Panc1 (cell line): ENCODE measurements at regions not wholly inside any gene's neighbourhood (a gene's known extent, or its start where the extent isn't known, plus 50 kb on each side); places are given as distances from the start of the nearest gene placed in this dataset.

Experiments used
- ATAC-seq: fragments of 200-7000 bp; cut with Tn5 transposase; 2 replicates; pipeline ENCODE4 v1.9.1; 2020; ENCODE audit warnings: mild to moderate bottlenecking, moderate library complexity
- BruUV-seq: library from RNA; stranded (reverse); fragments of 400-500 nt; replicated peaks from 2 replicates; lab custom pipeline; 2021; lab: Mats Ljungman, UMichigan
- CTCF ChIA-PET: fragments of 300-600 bp; sonication (Branson Sonifier 250); formaldehyde crosslinking; loops from one replicate; lab custom pipeline; 2022; ENCODE audit warnings: antibody characterized with exemption; lab: Charles Lee
- POLR2A ChIA-PET: fragments of 300-600 bp; sonication (Branson Sonifier 250); formaldehyde crosslinking; loops from one replicate; lab custom pipeline; 2022; ENCODE audit warnings: antibody characterized with exemption; lab: Charles Lee
- DNase-seq: peaks from one replicate; pipeline ENCODE4 v3.0.0-alpha.2; 2010; ENCODE audit warnings: low read depth, low spot score
- H3K27ac ChIP-seq: 2 replicates; pipeline ENCODE4 v1.5.1; 2011; ENCODE audit warnings: mild to moderate bottlenecking, low read length, inconsistent platforms
- H3K27me3 ChIP-seq: fragments of 200-500 bp; sonication (Bioruptor generic); 2 replicates; pipeline ENCODE4 v1.6.0; 2014; ENCODE audit warnings: low read length, inconsistent platforms; ENCODE audit not compliant: control insufficient read depth, insufficient read depth
- H3K36me3 ChIP-seq: fragments of 200-500 bp; sonication (Bioruptor generic); 2 replicates; pipeline ENCODE4 v1.5.1; 2014; ENCODE audit warnings: inconsistent platforms, mild to moderate bottlenecking, low read length, moderate library complexity; ENCODE audit not compliant: control insufficient read depth, insufficient read depth
- H3K4me1 ChIP-seq: 2 replicates; pipeline ENCODE4 v1.5.1; 2011; ENCODE audit warnings: inconsistent platforms, mild to moderate bottlenecking, low read length, moderate library complexity; ENCODE audit not compliant: control insufficient read depth, insufficient read depth
- H3K4me3 ChIP-seq, 2 experiments: 2 replicates each; pipeline ENCODE4 v1.5.1; 2011 to 2012; ENCODE audit warnings: low read depth in 2 of 2, low read length in 2 of 2, mild to moderate bottlenecking in 2 of 2, inconsistent platforms in 1 of 2, moderate library complexity in 1 of 2
- H3K9me3 ChIP-seq: fragments of 200-500 bp; sonication (Bioruptor generic); 2 replicates; pipeline ENCODE4 v1.5.1; 2014; ENCODE audit warnings: low read depth, mild to moderate bottlenecking, inconsistent platforms, low read length, moderate library complexity; ENCODE audit not compliant: control insufficient read depth, insufficient read depth
- POLR2AphosphoS5 ChIP-seq: IDR thresholded peaks from 2 replicates; pipeline ENCODE4 v1.6.1; 2012; ENCODE audit warnings: mild to moderate bottlenecking, low read depth, low read length, moderate library complexity
- SIN3A ChIP-seq: IDR thresholded peaks from 2 replicates; pipeline ENCODE4 v1.6.1; 2012; ENCODE audit warnings: low read depth, mild to moderate bottlenecking, low read length, moderate library complexity, borderline replicate concordance; ENCODE audit not compliant: insufficient read depth
- TCF7L2 ChIP-seq: IDR thresholded peaks from 2 replicates; pipeline ENCODE4 v1.6.1; 2011; ENCODE audit warnings: mild to moderate bottlenecking, low read depth, low read length, inconsistent platforms
- in situ Hi-C: cut with HindIII; loops from 2 replicates; pipeline ENCODE4 v1.10.0; 2016; ENCODE audit warnings: low sequenced_read_pairs, low pct_unique_long_range_greater_than_20kb
- intact Hi-C: fragments of 100-400 bp; cut with micrococcal nuclease; formaldehyde crosslinking; loops from one replicate; pipeline ENCODE4 v1.10.0; 2022; ENCODE audit not compliant: unreplicated experiment
- TF ChIP-seq, protein P1 (sequence below), 2 experiments: IDR thresholded peaks; 2 replicates each; pipeline ENCODE4 v1.6.1; 2011 to 2012; ENCODE audit warnings: low read depth in 2 of 2, control low read depth in 1 of 2, low read length in 1 of 2, mild to moderate bottlenecking in 1 of 2, moderate library complexity in 1 of 2; ENCODE audit not compliant: insufficient read depth in 1 of 2
- TF ChIP-seq, protein P2 (sequence below): fragments of 450-650 bp; IDR thresholded peaks from 2 replicates; pipeline ENCODE4 v1.5.1; 2017; ENCODE audit warnings: mild to moderate bottlenecking

DNA sequence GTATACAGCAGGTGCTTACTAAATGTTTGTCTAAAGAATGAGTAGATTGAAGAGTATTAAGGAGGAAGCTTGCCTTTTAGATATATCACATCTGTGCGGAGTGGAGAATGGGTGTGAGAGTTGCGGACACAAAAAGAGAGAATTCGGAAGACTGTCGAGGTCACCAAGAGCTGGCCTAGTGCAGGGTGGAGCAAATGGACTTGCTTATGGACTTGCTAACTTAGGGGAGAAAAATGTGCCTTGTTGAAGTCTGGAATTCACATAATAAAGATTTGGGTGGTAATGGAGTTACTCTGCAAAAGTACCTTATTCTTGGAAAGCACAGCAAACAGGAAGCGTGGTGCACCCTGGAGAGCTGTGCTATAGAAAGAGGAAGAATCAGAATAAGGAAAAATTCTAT, 361.7 kb downstream of the PRDM2 start:
- ChIA-PET CTCF (no interaction called here), POLR2A (no interaction called here)
- H3K36me3 ChIP-seq, result no peaks in the 10 kb centered on the region
- no peak overlapping the region for H3K27ac ChIP-seq
- intact Hi-C loops (no loop called here), in situ Hi-C loops (no loop called here)
- DNase-seq, result no peak
- no peak for ATAC-seq
- H3K4me1 ChIP-seq, result no peaks in the 10 kb centered on the region
- no peaks in the 10 kb centered on the region; the same call in 1 of the 2 replicates for H3K27me3 ChIP-seq
- TF ChIP-seq TCF7L2 (no peak), POLR2AphosphoS5 (no peak)
- TF ChIP-seq, protein P1, sequence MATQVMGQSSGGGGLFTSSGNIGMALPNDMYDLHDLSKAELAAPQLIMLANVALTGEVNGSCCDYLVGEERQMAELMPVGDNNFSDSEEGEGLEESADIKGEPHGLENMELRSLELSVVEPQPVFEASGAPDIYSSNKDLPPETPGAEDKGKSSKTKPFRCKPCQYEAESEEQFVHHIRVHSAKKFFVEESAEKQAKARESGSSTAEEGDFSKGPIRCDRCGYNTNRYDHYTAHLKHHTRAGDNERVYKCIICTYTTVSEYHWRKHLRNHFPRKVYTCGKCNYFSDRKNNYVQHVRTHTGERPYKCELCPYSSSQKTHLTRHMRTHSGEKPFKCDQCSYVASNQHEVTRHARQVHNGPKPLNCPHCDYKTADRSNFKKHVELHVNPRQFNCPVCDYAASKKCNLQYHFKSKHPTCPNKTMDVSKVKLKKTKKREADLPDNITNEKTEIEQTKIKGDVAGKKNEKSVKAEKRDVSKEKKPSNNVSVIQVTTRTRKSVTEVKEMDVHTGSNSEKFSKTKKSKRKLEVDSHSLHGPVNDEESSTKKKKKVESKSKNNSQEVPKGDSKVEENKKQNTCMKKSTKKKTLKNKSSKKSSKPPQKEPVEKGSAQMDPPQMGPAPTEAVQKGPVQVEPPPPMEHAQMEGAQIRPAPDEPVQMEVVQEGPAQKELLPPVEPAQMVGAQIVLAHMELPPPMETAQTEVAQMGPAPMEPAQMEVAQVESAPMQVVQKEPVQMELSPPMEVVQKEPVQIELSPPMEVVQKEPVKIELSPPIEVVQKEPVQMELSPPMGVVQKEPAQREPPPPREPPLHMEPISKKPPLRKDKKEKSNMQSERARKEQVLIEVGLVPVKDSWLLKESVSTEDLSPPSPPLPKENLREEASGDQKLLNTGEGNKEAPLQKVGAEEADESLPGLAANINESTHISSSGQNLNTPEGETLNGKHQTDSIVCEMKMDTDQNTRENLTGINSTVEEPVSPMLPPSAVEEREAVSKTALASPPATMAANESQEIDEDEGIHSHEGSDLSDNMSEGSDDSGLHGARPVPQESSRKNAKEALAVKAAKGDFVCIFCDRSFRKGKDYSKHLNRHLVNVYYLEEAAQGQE (IDR thresholded peaks at IDR 0.05; ENCODE audit: insufficient read depth in 1 of 2, low read depth in 2 of 2, low read length in 1 of 2), result no peak
- TF ChIP-seq, protein P2, sequence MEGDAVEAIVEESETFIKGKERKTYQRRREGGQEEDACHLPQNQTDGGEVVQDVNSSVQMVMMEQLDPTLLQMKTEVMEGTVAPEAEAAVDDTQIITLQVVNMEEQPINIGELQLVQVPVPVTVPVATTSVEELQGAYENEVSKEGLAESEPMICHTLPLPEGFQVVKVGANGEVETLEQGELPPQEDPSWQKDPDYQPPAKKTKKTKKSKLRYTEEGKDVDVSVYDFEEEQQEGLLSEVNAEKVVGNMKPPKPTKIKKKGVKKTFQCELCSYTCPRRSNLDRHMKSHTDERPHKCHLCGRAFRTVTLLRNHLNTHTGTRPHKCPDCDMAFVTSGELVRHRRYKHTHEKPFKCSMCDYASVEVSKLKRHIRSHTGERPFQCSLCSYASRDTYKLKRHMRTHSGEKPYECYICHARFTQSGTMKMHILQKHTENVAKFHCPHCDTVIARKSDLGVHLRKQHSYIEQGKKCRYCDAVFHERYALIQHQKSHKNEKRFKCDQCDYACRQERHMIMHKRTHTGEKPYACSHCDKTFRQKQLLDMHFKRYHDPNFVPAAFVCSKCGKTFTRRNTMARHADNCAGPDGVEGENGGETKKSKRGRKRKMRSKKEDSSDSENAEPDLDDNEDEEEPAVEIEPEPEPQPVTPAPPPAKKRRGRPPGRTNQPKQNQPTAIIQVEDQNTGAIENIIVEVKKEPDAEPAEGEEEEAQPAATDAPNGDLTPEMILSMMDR, result no peak
- no peak overlapping the region for H3K4me3 ChIP-seq
- BruUV-seq, result no TSS peak
- H3K9me3 ChIP-seq, result no peaks in the 10 kb centered on the region

DNA sequence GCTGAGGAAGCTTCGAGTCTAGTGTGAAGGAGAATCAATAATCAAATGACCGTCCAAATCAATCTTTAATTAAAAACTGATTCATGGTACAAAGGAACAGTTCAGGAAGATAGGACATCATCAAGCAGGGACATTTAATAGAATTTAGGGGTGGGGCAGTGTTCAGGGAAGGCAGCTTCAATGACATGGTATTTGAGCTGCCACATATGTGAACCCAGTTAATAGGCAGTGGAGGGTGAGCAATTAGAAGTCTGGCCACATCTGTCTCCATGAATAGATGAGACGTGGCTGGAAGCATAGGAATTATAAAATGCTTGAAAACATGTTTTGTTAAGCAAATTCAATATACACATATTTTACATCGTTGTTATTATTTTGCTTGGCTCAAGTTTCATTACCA, 362.7 kb downstream of the PRDM2 start:
- ChIA-PET POLR2A (no interaction called here), CTCF (no interaction called here)
- Histone ChIP-seq H3K27ac (no peak overlapping the region), H3K36me3 (no peaks in the 10 kb centered on the region), H3K4me3 (no peak overlapping the region), H3K27me3 (no peaks in the 10 kb centered on the region; the same call in 1 of the 2 replicates), H3K9me3 (no peaks in the 10 kb centered on the region), H3K4me1 (no peaks in the 10 kb centered on the region)
- intact Hi-C loops (no loop called here), in situ Hi-C loops (no loop called here)
- TF ChIP-seq, protein P1 (IDR thresholded peaks at IDR 0.05; ENCODE audit: insufficient read depth in 1 of 2, low read depth in 2 of 2, low read length in 1 of 2), result no peak
- TF ChIP-seq, protein P2, result no peak
- no peak for TF ChIP-seq SIN3A
- no peak for TF ChIP-seq POLR2AphosphoS5
- TF ChIP-seq TCF7L2, result no peak
- DNase-seq, result no peak
- ATAC-seq, result no peak
- no TSS peak for BruUV-seq
